ENCODE measurements at regions not wholly inside any gene's neighbourhood (a gene's known extent, or its start where the extent isn't known, plus 50 kb on each side); places are given as distances from the start of the nearest gene placed in this dataset.
A peak's percentile ranks its signal among the peaks of the same experiment; 100 is the strongest.

DNA sequence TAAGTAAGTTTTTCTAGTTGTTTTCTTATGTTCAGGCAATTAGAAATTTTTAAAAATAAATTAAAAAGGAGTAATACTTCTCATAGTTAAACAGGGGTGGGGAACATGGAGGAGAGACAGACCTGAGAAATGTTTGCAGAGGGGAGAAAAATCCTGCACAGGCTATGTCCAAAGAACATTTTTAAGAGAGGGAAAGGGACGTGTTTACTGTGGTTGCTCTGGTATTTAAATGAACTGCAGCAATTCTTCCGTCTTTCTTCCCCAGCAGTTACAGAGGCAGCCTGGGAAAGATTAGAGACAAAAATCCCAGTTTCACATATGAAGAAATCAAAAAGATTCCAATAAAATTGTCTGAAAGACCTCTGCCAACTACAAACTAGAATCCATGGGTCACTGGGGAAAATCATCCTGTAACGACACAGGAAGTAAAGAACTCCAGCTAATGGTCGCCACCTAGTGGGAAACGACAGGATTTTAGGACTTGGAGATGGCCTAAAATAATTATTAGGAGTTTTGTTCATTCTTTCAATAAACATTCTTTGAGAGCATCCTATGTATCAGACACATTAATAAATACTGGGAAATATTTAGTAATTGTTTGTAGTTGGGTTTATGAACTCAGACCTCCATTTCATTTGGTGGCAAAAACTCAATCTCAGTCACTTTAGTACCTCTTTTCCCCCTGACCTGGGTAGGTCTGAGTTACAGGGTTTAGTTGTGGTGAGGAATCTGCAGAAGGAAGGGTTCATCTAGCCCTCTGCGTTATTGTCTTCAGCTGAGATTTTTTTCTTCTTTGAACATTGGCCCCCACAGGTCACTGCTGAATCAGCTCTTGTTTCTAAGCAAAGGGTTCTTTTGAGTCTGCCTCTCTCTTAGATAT lies 69.9 kb upstream of the GOLIM4 start:
- 32% methylated on average over 6 of the region's 6 CpGs for WGBS (ENCODE audit: low lambda C conversion rate)
- Histone ChIP-seq H3K4me3 (ENCODE audit: low read depth in 2 of 2, low read length in 1 of 2) (no peak overlapping the region; a peak in 1 of 4 replicates), H3K9ac (no peak overlapping the region), H3K27ac (ENCODE audit: low read depth in 2 of 2, low read length in 1 of 2) (no peak overlapping the region), H3K9me3 (no peaks in the 10 kb centered on the region), H3K9me2 (no peaks in the 10 kb centered on the region), H3K79me2 (ENCODE audit: insufficient read depth) (no peaks in the 10 kb centered on the region), H3F3A (replicated peaks; ENCODE audit: insufficient read depth) (no peaks in the 10 kb centered on the region), H3K4me1 (ENCODE audit: control insufficient read depth in 1 of 2, insufficient read depth in 2 of 2, low read depth in 1 of 2, low read length in 1 of 2) (no peaks in the 10 kb centered on the region), H3K36me3 (replicated peaks in 1 of 2; ENCODE audit: control insufficient read depth in 1 of 2, insufficient read depth in 2 of 2, low read length in 1 of 2) (no peaks in the 10 kb centered on the region), H3K27me3 (ENCODE audit: insufficient read depth) (no peaks in the 10 kb centered on the region), H2AFZ (ENCODE audit: low read depth) (peak overlapping the region; percentile 79; the same call in 1 of the 2 replicates), H3K4me2 (no peak overlapping the region), H4K20me1 (ENCODE audit: insufficient read depth) (no peaks in the 10 kb centered on the region)
- ChIA-PET CTCF (interaction anchor here (0.5 to 5.2 kb wide), 37 partner anchors 9 to 1860 kb away, joined by 3 to 78 read pairs (median 5); partner anchors contain the start of gene GOLIM4), POLR2A (no interaction called here)
- peak; percentile 64 for DNase-seq
- no peak for TF ChIP-seq EP300 (IDR thresholded peaks at IDR 0.05; ENCODE audit: borderline replicate concordance in 1 of 2, low read depth in 1 of 2, low read length in 1 of 2)
- TF ChIP-seq NFIC (IDR thresholded peaks at IDR 0.05; ENCODE audit: borderline replicate concordance) = no peak
- TF ChIP-seq ELF1 (IDR thresholded peaks at IDR 0.05) = peak; percentile 35; the same call in 1 of the 2 replicates
- no peak for TF ChIP-seq RCOR1 (IDR thresholded peaks at IDR 0.05; ENCODE audit: low read length)
- TF ChIP-seq FOSL2 (IDR thresholded peaks at IDR 0.05; ENCODE audit: borderline replicate concordance, low read depth) = no peak
- peak; percentile 96 for TF ChIP-seq SMC3 (IDR thresholded peaks at IDR 0.05; ENCODE audit: low read depth, low read length)
- TF ChIP-seq, protein P1, sequence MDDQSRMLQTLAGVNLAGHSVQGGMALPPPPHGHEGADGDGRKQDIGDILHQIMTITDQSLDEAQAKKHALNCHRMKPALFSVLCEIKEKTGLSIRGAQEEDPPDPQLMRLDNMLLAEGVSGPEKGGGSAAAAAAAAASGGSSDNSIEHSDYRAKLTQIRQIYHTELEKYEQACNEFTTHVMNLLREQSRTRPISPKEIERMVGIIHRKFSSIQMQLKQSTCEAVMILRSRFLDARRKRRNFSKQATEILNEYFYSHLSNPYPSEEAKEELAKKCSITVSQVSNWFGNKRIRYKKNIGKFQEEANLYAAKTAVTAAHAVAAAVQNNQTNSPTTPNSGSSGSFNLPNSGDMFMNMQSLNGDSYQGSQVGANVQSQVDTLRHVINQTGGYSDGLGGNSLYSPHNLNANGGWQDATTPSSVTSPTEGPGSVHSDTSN (IDR thresholded peaks at IDR 0.05) = no peak
- no peak for TF ChIP-seq NRF1 (IDR thresholded peaks at IDR 0.05; ENCODE audit: low read depth, low read length)
- no peak for TF ChIP-seq RXRA (IDR thresholded peaks at IDR 0.05; ENCODE audit: borderline replicate concordance, low read depth)
- TF ChIP-seq POLR2AphosphoS5 (IDR thresholded peaks at IDR 0.05; ENCODE audit: low read depth, low read length) = no peak
- TF ChIP-seq TEAD4 (IDR thresholded peaks at IDR 0.05; ENCODE audit: borderline replicate concordance, insufficient read depth) = no peak
- no peak for TF ChIP-seq MXI1 (IDR thresholded peaks at IDR 0.05; ENCODE audit: low read depth, low read length)
- TF ChIP-seq, protein P2, sequence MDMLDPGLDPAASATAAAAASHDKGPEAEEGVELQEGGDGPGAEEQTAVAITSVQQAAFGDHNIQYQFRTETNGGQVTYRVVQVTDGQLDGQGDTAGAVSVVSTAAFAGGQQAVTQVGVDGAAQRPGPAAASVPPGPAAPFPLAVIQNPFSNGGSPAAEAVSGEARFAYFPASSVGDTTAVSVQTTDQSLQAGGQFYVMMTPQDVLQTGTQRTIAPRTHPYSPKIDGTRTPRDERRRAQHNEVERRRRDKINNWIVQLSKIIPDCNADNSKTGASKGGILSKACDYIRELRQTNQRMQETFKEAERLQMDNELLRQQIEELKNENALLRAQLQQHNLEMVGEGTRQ (IDR thresholded peaks at IDR 0.05; ENCODE audit: borderline replicate concordance, low read depth, low read length) = no peak
- TF ChIP-seq MEF2A (IDR thresholded peaks at IDR 0.05; ENCODE audit: borderline replicate concordance, low read depth) = no peak
- peak; percentile 96 for TF ChIP-seq RAD21 (IDR thresholded peaks at IDR 0.05; ENCODE audit: low read length)
- TF ChIP-seq, protein P3, sequence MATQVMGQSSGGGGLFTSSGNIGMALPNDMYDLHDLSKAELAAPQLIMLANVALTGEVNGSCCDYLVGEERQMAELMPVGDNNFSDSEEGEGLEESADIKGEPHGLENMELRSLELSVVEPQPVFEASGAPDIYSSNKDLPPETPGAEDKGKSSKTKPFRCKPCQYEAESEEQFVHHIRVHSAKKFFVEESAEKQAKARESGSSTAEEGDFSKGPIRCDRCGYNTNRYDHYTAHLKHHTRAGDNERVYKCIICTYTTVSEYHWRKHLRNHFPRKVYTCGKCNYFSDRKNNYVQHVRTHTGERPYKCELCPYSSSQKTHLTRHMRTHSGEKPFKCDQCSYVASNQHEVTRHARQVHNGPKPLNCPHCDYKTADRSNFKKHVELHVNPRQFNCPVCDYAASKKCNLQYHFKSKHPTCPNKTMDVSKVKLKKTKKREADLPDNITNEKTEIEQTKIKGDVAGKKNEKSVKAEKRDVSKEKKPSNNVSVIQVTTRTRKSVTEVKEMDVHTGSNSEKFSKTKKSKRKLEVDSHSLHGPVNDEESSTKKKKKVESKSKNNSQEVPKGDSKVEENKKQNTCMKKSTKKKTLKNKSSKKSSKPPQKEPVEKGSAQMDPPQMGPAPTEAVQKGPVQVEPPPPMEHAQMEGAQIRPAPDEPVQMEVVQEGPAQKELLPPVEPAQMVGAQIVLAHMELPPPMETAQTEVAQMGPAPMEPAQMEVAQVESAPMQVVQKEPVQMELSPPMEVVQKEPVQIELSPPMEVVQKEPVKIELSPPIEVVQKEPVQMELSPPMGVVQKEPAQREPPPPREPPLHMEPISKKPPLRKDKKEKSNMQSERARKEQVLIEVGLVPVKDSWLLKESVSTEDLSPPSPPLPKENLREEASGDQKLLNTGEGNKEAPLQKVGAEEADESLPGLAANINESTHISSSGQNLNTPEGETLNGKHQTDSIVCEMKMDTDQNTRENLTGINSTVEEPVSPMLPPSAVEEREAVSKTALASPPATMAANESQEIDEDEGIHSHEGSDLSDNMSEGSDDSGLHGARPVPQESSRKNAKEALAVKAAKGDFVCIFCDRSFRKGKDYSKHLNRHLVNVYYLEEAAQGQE (IDR thresholded peaks at IDR 0.05; ENCODE audit: low read depth, low read length) = no peak
- TF ChIP-seq EZH2phosphoT487 (IDR thresholded peaks at IDR 0.05; ENCODE audit: borderline replicate concordance, low read depth) = no peak
- no peak for TF ChIP-seq YY1 (IDR thresholded peaks at IDR 0.05; ENCODE audit: low read depth)
- 0 out of 2 replicates have a peak, but pooled peaks have one; percentile 49 for TF ChIP-seq RFX5 (IDR thresholded peaks at IDR 0.05; ENCODE audit: low read length)
- TF ChIP-seq, protein P4, sequence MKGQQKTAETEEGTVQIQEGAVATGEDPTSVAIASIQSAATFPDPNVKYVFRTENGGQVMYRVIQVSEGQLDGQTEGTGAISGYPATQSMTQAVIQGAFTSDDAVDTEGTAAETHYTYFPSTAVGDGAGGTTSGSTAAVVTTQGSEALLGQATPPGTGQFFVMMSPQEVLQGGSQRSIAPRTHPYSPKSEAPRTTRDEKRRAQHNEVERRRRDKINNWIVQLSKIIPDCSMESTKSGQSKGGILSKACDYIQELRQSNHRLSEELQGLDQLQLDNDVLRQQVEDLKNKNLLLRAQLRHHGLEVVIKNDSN (IDR thresholded peaks at IDR 0.05; ENCODE audit: borderline replicate concordance, low read depth) = no peak
- TF ChIP-seq, protein P5, sequence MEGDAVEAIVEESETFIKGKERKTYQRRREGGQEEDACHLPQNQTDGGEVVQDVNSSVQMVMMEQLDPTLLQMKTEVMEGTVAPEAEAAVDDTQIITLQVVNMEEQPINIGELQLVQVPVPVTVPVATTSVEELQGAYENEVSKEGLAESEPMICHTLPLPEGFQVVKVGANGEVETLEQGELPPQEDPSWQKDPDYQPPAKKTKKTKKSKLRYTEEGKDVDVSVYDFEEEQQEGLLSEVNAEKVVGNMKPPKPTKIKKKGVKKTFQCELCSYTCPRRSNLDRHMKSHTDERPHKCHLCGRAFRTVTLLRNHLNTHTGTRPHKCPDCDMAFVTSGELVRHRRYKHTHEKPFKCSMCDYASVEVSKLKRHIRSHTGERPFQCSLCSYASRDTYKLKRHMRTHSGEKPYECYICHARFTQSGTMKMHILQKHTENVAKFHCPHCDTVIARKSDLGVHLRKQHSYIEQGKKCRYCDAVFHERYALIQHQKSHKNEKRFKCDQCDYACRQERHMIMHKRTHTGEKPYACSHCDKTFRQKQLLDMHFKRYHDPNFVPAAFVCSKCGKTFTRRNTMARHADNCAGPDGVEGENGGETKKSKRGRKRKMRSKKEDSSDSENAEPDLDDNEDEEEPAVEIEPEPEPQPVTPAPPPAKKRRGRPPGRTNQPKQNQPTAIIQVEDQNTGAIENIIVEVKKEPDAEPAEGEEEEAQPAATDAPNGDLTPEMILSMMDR (IDR thresholded peaks at IDR 0.05) = peak; percentile 87
- TF ChIP-seq JUND (IDR thresholded peaks at IDR 0.05) = no peak
- no peak for TF ChIP-seq FOXM1 (IDR thresholded peaks at IDR 0.05; ENCODE audit: low read depth)
- TF ChIP-seq TCF12 (IDR thresholded peaks at IDR 0.05) = no peak
- no peak for TF ChIP-seq CHD2 (IDR thresholded peaks at IDR 0.05; ENCODE audit: low read length, partially characterized antibody)
- TF ChIP-seq FOXJ3 (CRISPR knock-in tag; IDR thresholded peaks at IDR 0.05) = no peak
- TF ChIP-seq GABPA (IDR thresholded peaks at IDR 0.05; ENCODE audit: low read depth) = no peak

Data from SK-N-SH (cell line).